K562 (cell line): ENCODE measurements at regions not wholly inside any gene's neighbourhood (a gene's known extent, or its start where the extent isn't known, plus 50 kb on each side); places are given as distances from the start of the nearest gene placed in this dataset.

Experiments
- ATAC-seq: fragments of 200-7000 bp; cut with Tn5 transposase; 3 replicates; pipeline ENCODE4 v1.9.1; 2020; ENCODE audit warnings: moderate library complexity
- BruUV-seq: library from RNA; stranded (reverse); fragments of 400-500 nt; replicated peaks from 2 replicates; lab custom pipeline; 2021; lab: Mats Ljungman, UMichigan
- CTCF ChIA-PET: fragments of 300-600 bp; formaldehyde crosslinking; extraction: SDS; loops from one replicate; lab custom pipeline; 2021; ENCODE audit warnings: low intra/inter-chr PET ratio; lab: Yijun Ruan, JAX
- POLR2A ChIA-PET: fragments of 300-600, 350-650 bp; sonication (Branson Sonifier 250); formaldehyde crosslinking; extraction: SDS; loops from one replicate; lab custom pipeline; 2021; ENCODE audit warnings: antibody characterized with exemption, inconsistent platforms; lab: Yijun Ruan, JAX
- DNase-seq, 4 experiments: peaks; one replicate each; pipeline versions ENCODE4 v3.0.0 to v3.0.0-alpha.2; 2011 to 2018; ENCODE audit warnings: low spot score in 3 of 4, mixed read lengths in 3 of 4; ENCODE audit errors: extremely low read depth in 1 of 4
- FAIRE-seq: peaks from 2 replicates; lab custom pipeline; 2011; peaks lifted over from hg19 to GRCh38; lab: Jason Lieb, UNC
- H2AFZ ChIP-seq: 2 replicates; pipeline ENCODE4 v1.6.0; 2011; ENCODE audit warnings: low read depth, low read length, control low read depth, inconsistent platforms
- H3K27ac ChIP-seq: fragments of 200-600 bp; 3 replicates; pipeline ENCODE4 v1.8.0; 2011; ENCODE audit warnings: low read depth, mild to moderate bottlenecking, control low read depth, inconsistent platforms, low read length, moderate library complexity, mixed read lengths; ENCODE audit errors: extremely low read depth
- H3K27me3 ChIP-seq, 2 experiments: fragments of 300-600 bp in 1 of 2; 2 replicates in 1 of 2; 3 replicates in 1 of 2; pipeline versions ENCODE4 v1.6.0 to v1.8.0; 2011; ENCODE audit warnings: inconsistent platforms in 2 of 2, low read length in 2 of 2, mild to moderate bottlenecking in 1 of 2, mixed read lengths in 1 of 2, moderate library complexity in 1 of 2; ENCODE audit not compliant: control insufficient read depth in 2 of 2, insufficient read depth in 2 of 2
- H3K36me3 ChIP-seq: fragments of 300-600 bp; 3 replicates; pipeline ENCODE4 v1.8.0; 2011; ENCODE audit warnings: mild to moderate bottlenecking, low read length, inconsistent platforms; ENCODE audit not compliant: control insufficient read depth, insufficient read depth
- H3K4me1 ChIP-seq, 2 experiments: fragments of 200-600 bp in 1 of 2; replicated peaks in 1 of 2; 2 replicates in 1 of 2; 3 replicates in 1 of 2; pipeline versions ENCODE4 v1.5.1 to v1.8.0; 2011; ENCODE audit warnings: inconsistent platforms in 2 of 2, low read length in 2 of 2, mild to moderate bottlenecking in 1 of 2, mixed read lengths in 1 of 2, moderate library complexity in 1 of 2; ENCODE audit not compliant: control insufficient read depth in 2 of 2, insufficient read depth in 2 of 2
- H3K4me2 ChIP-seq: 2 replicates; pipeline ENCODE4 v1.6.1; 2011; ENCODE audit warnings: low read length, control low read depth, inconsistent platforms, mixed read lengths; ENCODE audit not compliant: insufficient read depth
- H3K4me3 ChIP-seq: fragments of 200-600 bp; sonication (generic), shearing (Covaris generic); 2 replicates; pipeline ENCODE4 v1.5.1; 2016; ENCODE audit warnings: control low read depth, inconsistent platforms
- H3K79me2 ChIP-seq: fragments of 200-600 bp; 3 replicates; pipeline ENCODE4 v1.8.0; 2011; ENCODE audit warnings: low read length, inconsistent platforms; ENCODE audit not compliant: control insufficient read depth, insufficient read depth
- H3K9ac ChIP-seq, 2 experiments: 2 replicates each; pipeline versions ENCODE4 v1.6.0 to v1.6.1; 2011; ENCODE audit warnings: low read depth in 2 of 2, low read length in 2 of 2, control low read depth in 1 of 2, inconsistent platforms in 1 of 2, mild to moderate bottlenecking in 1 of 2, mixed read lengths in 1 of 2; ENCODE audit not compliant: insufficient read depth in 1 of 2
- H3K9me1 ChIP-seq: one replicate; pipeline ENCODE4 v1.6.0; 2011; ENCODE audit warnings: inconsistent platforms, mild to moderate bottlenecking, low read length, moderate library complexity; ENCODE audit not compliant: control insufficient read depth, insufficient read depth
- H3K9me3 ChIP-seq: replicated peaks from 2 replicates; pipeline ENCODE4 v1.5.1; 2011; ENCODE audit warnings: low read depth, low read length, inconsistent platforms; ENCODE audit not compliant: control insufficient read depth, insufficient read depth
- H4K20me1 ChIP-seq: replicated peaks from 2 replicates; pipeline ENCODE4 v1.6.1; 2011; ENCODE audit warnings: low read length, inconsistent platforms, mixed read lengths; ENCODE audit not compliant: control insufficient read depth, insufficient read depth
- BACH1 ChIP-seq: fragments of 200-800 bp; sonication (Bioruptor generic); IDR thresholded peaks from 2 replicates; pipeline ENCODE4 v1.6.1; 2016; ENCODE audit warnings: missing genetic modification characterization, missing compliant biosample characterization
- CHD1 ChIP-seq: fragments of 200-600 bp; sonication (generic); IDR thresholded peaks from one replicate; pipeline ENCODE4 v1.6.1; 2012; ENCODE audit warnings: mild to moderate bottlenecking, moderate library complexity, low read length, inconsistent platforms
- CTBP1 ChIP-seq: fragments of 450-650 bp; IDR thresholded peaks from 2 replicates; pipeline ENCODE4 v1.6.1; 2016; ENCODE audit warnings: borderline replicate concordance
- GTF2B ChIP-seq: IDR thresholded peaks from 2 replicates; pipeline ENCODE4 v1.6.1; 2011; ENCODE audit not compliant: insufficient read length; ENCODE audit errors: extremely low read depth
- MCM5 ChIP-seq: fragments of 450-650 bp; IDR thresholded peaks from 2 replicates; pipeline ENCODE4 v1.6.1; 2016; ENCODE audit warnings: low read depth
- MEIS2 ChIP-seq: fragments of 450-650 bp; IDR thresholded peaks from 2 replicates; pipeline ENCODE4 v1.6.1; 2014; ENCODE audit warnings: mild to moderate bottlenecking; ENCODE audit not compliant: partially characterized antibody
- MYC ChIP-seq, 2 experiments: fragments of 250-450 bp in 1 of 2; sonication (Bioruptor Pico) in 1 of 2; IDR thresholded peaks; 2 replicates each; pipeline versions ENCODE4 v1.5.1 to v1.6.1; 2012 to 2021; ENCODE audit warnings: low read depth in 2 of 2, borderline replicate concordance in 1 of 2, improper control_type of control experiment in 1 of 2, low read length in 1 of 2, mild to moderate bottlenecking in 1 of 2, moderate library complexity in 1 of 2
- PHF21A ChIP-seq: fragments of 450-650 bp; IDR thresholded peaks from 2 replicates; pipeline ENCODE4 v1.6.1; 2017; ENCODE audit warnings: low read depth, borderline replicate concordance
- PHF8 ChIP-seq: fragments of 200-600 bp; sonication (generic); IDR thresholded peaks from 2 replicates; pipeline ENCODE4 v1.6.1; 2012; ENCODE audit warnings: mixed run types, mild to moderate bottlenecking, inconsistent platforms, low read length, moderate library complexity, borderline replicate concordance
- PHTF2 ChIP-seq: fragments of 250-450 bp; sonication (Bioruptor Pico); IDR thresholded peaks from 2 replicates; pipeline ENCODE4 v1.5.0; 2021; ENCODE audit warnings: mild to moderate bottlenecking
- RUNX1 ChIP-seq: sonication (generic); IDR thresholded peaks from 2 replicates; pipeline ENCODE4 v1.6.1; 2016; ENCODE audit warnings: antibody characterized with exemption, low read depth
- TAF1 ChIP-seq: IDR thresholded peaks from 2 replicates; pipeline ENCODE4 v1.6.1; 2011; ENCODE audit warnings: mild to moderate bottlenecking, low read length, moderate library complexity; ENCODE audit not compliant: insufficient read depth, control insufficient read depth, severe bottlenecking; ENCODE audit errors: extremely low read depth
- TAF7 ChIP-seq: fragments of 450-650 bp; IDR thresholded peaks from 2 replicates; pipeline ENCODE4 v1.6.1; 2016; ENCODE audit warnings: missing genetic modification characterization, missing compliant biosample characterization
- TBL1XR1 ChIP-seq, 2 experiments: IDR thresholded peaks; 2 replicates each; pipeline ENCODE4 v1.6.1; 2012; ENCODE audit warnings: improper control_type of control experiment in 2 of 2, low read length in 2 of 2, mild to moderate bottlenecking in 1 of 2
- ZFP1 ChIP-seq: fragments of 450-650 bp; formaldehyde crosslinking; IDR thresholded peaks from 2 replicates; pipeline ENCODE4 v1.4.0; 2020; ENCODE audit warnings: mild to moderate bottlenecking, mixed read lengths
- ZFP30 ChIP-seq: fragments of 250-450 bp; sonication (Bioruptor Pico); IDR thresholded peaks from 2 replicates; pipeline ENCODE4 v1.8.0; 2022; ENCODE audit warnings: moderate library complexity, mild to moderate bottlenecking, inconsistent platforms, borderline replicate concordance
- ZKSCAN1 ChIP-seq: fragments of 150-350 bp; IDR thresholded peaks from 2 replicates; pipeline ENCODE4 v1.6.1; 2016; ENCODE audit warnings: low read depth, low read length
- ZNF239 ChIP-seq: fragments of 250-450 bp; sonication (Bioruptor Pico); IDR thresholded peaks from 2 replicates; pipeline ENCODE4 v1.4.0; 2020; ENCODE audit warnings: mild to moderate bottlenecking
- ZNF511 ChIP-seq: sonication (generic); formaldehyde crosslinking; IDR thresholded peaks from 2 replicates; pipeline ENCODE4 v1.8.0; 2022; ENCODE audit warnings: mild to moderate bottlenecking, missing genetic modification reagents
- ZNF740 ChIP-seq, 3 experiments: fragments of 200-800 bp in 1 of 3; sonication (Bioruptor generic) in 1 of 3; sonication (generic) in 1 of 3; formaldehyde crosslinking in 1 of 3; IDR thresholded peaks; 2 replicates each; pipeline versions ENCODE4 v1.6.1 to v1.8.0; 2016 to 2022; ENCODE audit warnings: mild to moderate bottlenecking in 2 of 3, missing compliant biosample characterization in 2 of 3, missing genetic modification characterization in 2 of 3, missing genetic modification reagents in 1 of 3
- ZNF75A ChIP-seq: fragments of 450-650 bp; formaldehyde crosslinking; IDR thresholded peaks from 2 replicates; pipeline ENCODE4 v1.4.0; 2020; ENCODE audit warnings: mild to moderate bottlenecking
- ZNF76 ChIP-seq: fragments of 250-450 bp; sonication (Bioruptor Pico); IDR thresholded peaks from 2 replicates; pipeline ENCODE4 v1.4.0; 2020; ENCODE audit warnings: mild to moderate bottlenecking, moderate library complexity, borderline replicate concordance
- WGBS: fragments of 100-300 bp; shearing (Covaris generic); methylation state at CpG from one replicate; pipeline ENCODE4 v1.1.6; 2016; ENCODE audit warnings: low coverage, mixed read lengths; ENCODE audit not compliant: insufficient coverage; ENCODE audit errors: missing lambda C conversion rate; 5-methylcytosine and 5-hydroxymethylcytosine counted together
- in situ Hi-C: fragments of 300-500 bp; cut with MboI; formaldehyde crosslinking; loops from 4 replicates; pipeline ENCODE4 v1.15.0; 2018; ENCODE audit warnings: inconsistent platforms, mixed read lengths
- intact Hi-C: fragments of 100-400 bp; cut with micrococcal nuclease; formaldehyde crosslinking; loops from 2 replicates; pipeline ENCODE4 v1.14.2; 2022

DNA sequence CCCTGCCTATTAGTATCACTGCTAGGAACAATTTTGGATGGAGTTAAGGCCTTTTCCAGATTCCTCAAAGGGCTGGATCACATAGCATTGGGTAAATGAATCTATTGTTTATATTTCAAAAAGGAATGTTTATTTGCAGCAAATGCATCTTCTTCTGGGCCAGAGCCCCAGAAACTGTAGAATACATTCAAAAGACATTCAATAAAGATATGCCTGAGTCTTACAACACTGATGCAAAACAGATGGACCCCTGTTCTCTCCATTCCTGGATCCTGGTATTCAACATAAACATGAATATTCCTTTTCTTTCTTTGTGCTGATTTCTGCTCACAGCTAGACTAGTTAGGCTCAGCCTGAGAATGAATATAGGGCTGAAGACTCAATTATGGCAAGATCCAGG, 227.2 kb upstream of the KLHL29 start (continued):
- no peak for TF ChIP-seq ZNF511
- no peak for TF ChIP-seq PHF8
- TF ChIP-seq ZNF239 (CRISPR knock-in tag), result no peak

- CTCF ChIA-PET, result no interaction called here
- no peaks in the 10 kb centered on the region for H3K36me3 ChIP-seq
- no peaks in the 10 kb centered on the region for H3K9me1 ChIP-seq
- no peak overlapping the region for H3K9ac ChIP-seq
- no peak overlapping the region for H3K4me3 ChIP-seq
- no peaks in the 10 kb centered on the region for H3K4me1 ChIP-seq
- intact Hi-C loops, result no loop called here
- no peak overlapping the region for H2AFZ ChIP-seq
- BruUV-seq, result no TSS peak
- no peak for ATAC-seq
- no peaks in the 10 kb centered on the region for H3K79me2 ChIP-seq
- in situ Hi-C loops, result no loop called here
- H3K4me2 ChIP-seq, result no peak overlapping the region
- no peaks in the 10 kb centered on the region for H3K27me3 ChIP-seq
- H3K9me3 ChIP-seq, result no peaks in the 10 kb centered on the region
- DNase-seq, result no peak
- 0% methylated on average over 2 of the region's 2 CpGs for WGBS
- H4K20me1 ChIP-seq, result no peaks in the 10 kb centered on the region
- FAIRE-seq, result no peak
- no peak overlapping the region for H3K27ac ChIP-seq
- POLR2A ChIA-PET, result no interaction called here
- no peak for TF ChIP-seq ZNF740 (CRISPR knock-in tag; IDR thresholded peaks at IDR 0.05)
- TF ChIP-seq ZNF740 (tag; IDR thresholded peaks at IDR 0.05), result no peak
- no peak for TF ChIP-seq ZFP30 (CRISPR knock-in tag)
- no peak for TF ChIP-seq MYC (IDR thresholded peaks at IDR 0.05; ENCODE audit: low read depth, low read length)
- no peak for TF ChIP-seq MYC (CRISPR knock-in tag; IDR thresholded peaks at IDR 0.05; ENCODE audit: borderline replicate concordance, low read depth)
- no peak for TF ChIP-seq MCM5
- TF ChIP-seq CHD1, result no peak
- TF ChIP-seq CTBP1, result no peak
- TF ChIP-seq MEIS2, result no peak
- no peak for TF ChIP-seq ZNF76 (CRISPR knock-in tag)
- TF ChIP-seq TAF1, result no peak
- no peak for TF ChIP-seq TAF7 (tag)
- TF ChIP-seq ZKSCAN1, result no peak
- TF ChIP-seq PHF21A, result no peak
- TF ChIP-seq TBL1XR1 (IDR thresholded peaks at IDR 0.05; ENCODE audit: low read length in 2 of 2), result no peak
- no peak for TF ChIP-seq GTF2B
- TF ChIP-seq ZFP1 (CRISPR knock-in tag), result no peak
- TF ChIP-seq RUNX1, result no peak
- no peak for TF ChIP-seq PHTF2 (CRISPR knock-in tag)
- no peak for TF ChIP-seq BACH1 (tag)
- no peak for TF ChIP-seq ZNF75A
Measured at GRCh38 chr2:23158306-23158705, 226.7 kb upstream of the KLHL29 start.
